Panc1 (cell line): ENCODE measurements at regions not wholly inside any gene's neighbourhood (a gene's known extent, or its start where the extent isn't known, plus 50 kb on each side); places are given as distances from the start of the nearest gene placed in this dataset.

ENCODE experiments used
- CTCF ChIP-seq: fragments of 450-650 bp; IDR thresholded peaks from 2 replicates; pipeline ENCODE4 v1.5.1; 2017; ENCODE audit warnings: mild to moderate bottlenecking
- SIN3A ChIP-seq: IDR thresholded peaks from 2 replicates; pipeline ENCODE4 v1.6.1; 2012; ENCODE audit warnings: low read depth, mild to moderate bottlenecking, low read length, moderate library complexity, borderline replicate concordance; ENCODE audit not compliant: insufficient read depth
- TCF7L2 ChIP-seq: IDR thresholded peaks from 2 replicates; pipeline ENCODE4 v1.6.1; 2011; ENCODE audit warnings: mild to moderate bottlenecking, low read depth, low read length, inconsistent platforms

GRCh38 chr1:22197644-22198043, 54.7 kb upstream of the WNT4 start:
- no peak for TF ChIP-seq SIN3A
- TF ChIP-seq CTCF: no peak
- no peak for TF ChIP-seq TCF7L2
